HG03442 (cell line): ENCODE measurements at regions not wholly inside any gene's neighbourhood (a gene's known extent, or its start where the extent isn't known, plus 50 kb on each side); places are given as distances from the start of the nearest gene placed in this dataset.
A peak's percentile ranks its signal among the peaks of the same experiment; 100 is the strongest.

Source experiments
- ATAC-seq: cut with Tn5 transposase; IDR thresholded peaks from one replicate; pipeline ENCODE4 v1.9.1; 2021; ENCODE audit warnings: mild to moderate bottlenecking, moderate library complexity; ENCODE audit not compliant: unreplicated experiment

GRCh38 chr3:27593173-27593572 lies 109.0 kb upstream of the SLC4A7 start:
- ATAC-seq = no peak

GRCh38 chr3:27591312-27592210 lies 107.4 kb upstream of the SLC4A7 start:
- ATAC-seq = peak; percentile 46

- ATAC-seq = no peak
Measured at GRCh38 chr3:27590437-27591298, 106.5 kb upstream of the SLC4A7 start.

GRCh38 chr3:27589795-27590194 lies 105.6 kb upstream of the SLC4A7 start:
- no peak for ATAC-seq

- ATAC-seq = no peak
Measured at GRCh38 chr3:27585429-27585828, 101.2 kb upstream of the SLC4A7 start.

GRCh38 chr3:27584874-27585273 lies 100.7 kb upstream of the SLC4A7 start:
- no peak for ATAC-seq

- ATAC-seq = no peak
Measured at GRCh38 chr3:27581852-27582251, 97.7 kb upstream of the SLC4A7 start.

- no peak for ATAC-seq
Measured at GRCh38 chr3:27578032-27578431, 93.8 kb upstream of the SLC4A7 start.

- ATAC-seq = no peak
Measured at GRCh38 chr3:27577504-27577903, 93.3 kb upstream of the SLC4A7 start.

GRCh38 chr3:27576171-27576570 lies 92.0 kb upstream of the SLC4A7 start:
- ATAC-seq = no peak

GRCh38 chr3:27575499-27575898 lies 91.3 kb upstream of the SLC4A7 start:
- ATAC-seq = no peak

GRCh38 chr3:27574438-27574795 lies 90.2 kb upstream of the SLC4A7 start:
- no peak for ATAC-seq

- no peak for ATAC-seq
Measured at GRCh38 chr3:27573780-27574437, 89.7 kb upstream of the SLC4A7 start.

GRCh38 chr3:27573138-27573537 lies 89.0 kb upstream of the SLC4A7 start:
- ATAC-seq = no peak

GRCh38 chr3:27571345-27571744 lies 87.2 kb upstream of the SLC4A7 start:
- ATAC-seq = no peak

GRCh38 chr3:27570421-27571106 lies 86.4 kb upstream of the SLC4A7 start:
- no peak for ATAC-seq

- no peak for ATAC-seq
Measured at GRCh38 chr3:27568393-27568792, 84.2 kb upstream of the SLC4A7 start.

GRCh38 chr3:27567251-27567650 lies 83.1 kb upstream of the SLC4A7 start:
- ATAC-seq = no peak

- no peak for ATAC-seq
Measured at GRCh38 chr3:27565201-27565852, 81.1 kb upstream of the SLC4A7 start.

- ATAC-seq = no peak
Measured at GRCh38 chr3:27561576-27561975, 77.4 kb upstream of the SLC4A7 start.
